Putamen (tissue), 1 donor: ENCODE measurements at regions not wholly inside any gene's neighbourhood (a gene's known extent, or its start where the extent isn't known, plus 50 kb on each side); places are given as distances from the start of the nearest gene placed in this dataset.

ENCODE experiments used
- DNase-seq: peaks from one replicate; pipeline ENCODE4 v3.0.0-alpha.2; 2016; ENCODE audit warnings: low spot score

- DNase-seq: no peak
These were observed 74.3 kb downstream of the KCNF1 start for GRCh38 chr2:10985901-10986535.

GRCh38 chr2:10987439-10987838 lies 75.7 kb downstream of the KCNF1 start:
- DNase-seq: no peak

- no peak for DNase-seq
These were observed 76.1 kb downstream of the KCNF1 start for GRCh38 chr2:10987861-10988260.

- no peak for DNase-seq
These were observed 77.4 kb downstream of the KCNF1 start for GRCh38 chr2:10989151-10989550.

- DNase-seq: no peak
These were observed 78.0 kb downstream of the KCNF1 start for GRCh38 chr2:10989782-10990181.

- DNase-seq: no peak
These were observed 78.9 kb downstream of the KCNF1 start for GRCh38 chr2:10990561-10991111.

GRCh38 chr2:10992023-10992791 lies 80.5 kb downstream of the KCNF1 start:
- DNase-seq: no peak

- no peak for DNase-seq
These were observed 81.3 kb downstream of the KCNF1 start for GRCh38 chr2:10993001-10993481.

- no peak for DNase-seq
These were observed 83.7 kb downstream of the KCNF1 start for GRCh38 chr2:10995366-10995970.

- peak; percentile 70 for DNase-seq
These were observed 92.5 kb downstream of the KCNF1 start for GRCh38 chr2:11004199-11004598.

GRCh38 chr2:11005032-11005431 lies 93.3 kb downstream of the KCNF1 start:
- DNase-seq: no peak

GRCh38 chr2:11006191-11006590 lies 94.5 kb downstream of the KCNF1 start:
- no peak for DNase-seq

GRCh38 chr2:11007331-11008264 lies 95.9 kb downstream of the KCNF1 start:
- DNase-seq: no peak

- DNase-seq: no peak
These were observed 97.0 kb downstream of the KCNF1 start for GRCh38 chr2:11008773-11009172.

- DNase-seq: no peak
These were observed 97.4 kb downstream of the KCNF1 start for GRCh38 chr2:11009176-11009575.

- DNase-seq: no peak
These were observed 98.2 kb downstream of the KCNF1 start for GRCh38 chr2:11009891-11010290.

GRCh38 chr2:11011359-11011758 lies 99.6 kb downstream of the KCNF1 start:
- DNase-seq: no peak

- DNase-seq: no peak
These were observed 100.5 kb downstream of the KCNF1 start for GRCh38 chr2:11012131-11012693.

- DNase-seq: no peak
These were observed 101.5 kb downstream of the KCNF1 start for GRCh38 chr2:11013196-11013595.

- DNase-seq: no peak
These were observed 102.3 kb downstream of the KCNF1 start for GRCh38 chr2:11014026-11014425.

GRCh38 chr2:11016735-11017388 lies 105.1 kb downstream of the KCNF1 start:
- DNase-seq: no peak
